Adrenal gland (tissue), 5 donors: ENCODE measurements at regions not wholly inside any gene's neighbourhood (a gene's known extent, or its start where the extent isn't known, plus 50 kb on each side); places are given as distances from the start of the nearest gene placed in this dataset.

Source experiments
- POLR2A ChIP-seq, 2 donors: fragments of 450-650 bp; IDR thresholded peaks; one replicate each; pipeline ENCODE4 v1.6.1; 2017; ENCODE audit warnings: antibody characterized with exemption in 2 of 2, mild to moderate bottlenecking in 2 of 2, moderate library complexity in 1 of 2
- TF ChIP-seq, protein P1 (sequence below), 6 experiments: fragments of 450-650 bp in 4 of 6; fragments of 200-600 bp in 2 of 6; sonication (generic) in 1 of 6; IDR thresholded peaks; 1 replicate in 5 of 6; 2 replicates in 1 of 6; pipeline versions ENCODE4 v1.5.1 to v1.8.0; 2016 to 2021; ENCODE audit warnings: antibody characterized with exemption in 6 of 6, mild to moderate bottlenecking in 2 of 6, moderate library complexity in 1 of 6
- donor health status: DM: no; HTN: no; CAD: no.

DNA sequence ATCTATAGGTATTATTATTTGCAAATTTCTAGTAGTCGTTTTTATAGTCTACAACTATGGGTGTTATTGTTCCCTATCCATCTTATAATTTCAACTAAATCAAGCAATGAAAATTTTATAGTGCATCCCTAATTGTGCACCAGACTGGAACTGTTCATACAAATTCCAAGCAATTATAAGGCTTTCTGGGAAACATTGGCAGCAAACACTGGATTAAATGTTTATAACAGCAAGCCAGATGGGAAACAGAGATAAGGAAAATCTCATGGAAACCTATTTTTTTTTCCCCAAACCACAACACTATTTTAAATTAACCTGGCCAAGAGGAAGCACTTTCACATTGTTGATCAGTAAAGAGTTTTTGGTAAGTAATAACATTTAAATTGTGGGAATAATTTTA is 524.3 kb downstream of the RASEF start:
- TF ChIP-seq, protein P1, sequence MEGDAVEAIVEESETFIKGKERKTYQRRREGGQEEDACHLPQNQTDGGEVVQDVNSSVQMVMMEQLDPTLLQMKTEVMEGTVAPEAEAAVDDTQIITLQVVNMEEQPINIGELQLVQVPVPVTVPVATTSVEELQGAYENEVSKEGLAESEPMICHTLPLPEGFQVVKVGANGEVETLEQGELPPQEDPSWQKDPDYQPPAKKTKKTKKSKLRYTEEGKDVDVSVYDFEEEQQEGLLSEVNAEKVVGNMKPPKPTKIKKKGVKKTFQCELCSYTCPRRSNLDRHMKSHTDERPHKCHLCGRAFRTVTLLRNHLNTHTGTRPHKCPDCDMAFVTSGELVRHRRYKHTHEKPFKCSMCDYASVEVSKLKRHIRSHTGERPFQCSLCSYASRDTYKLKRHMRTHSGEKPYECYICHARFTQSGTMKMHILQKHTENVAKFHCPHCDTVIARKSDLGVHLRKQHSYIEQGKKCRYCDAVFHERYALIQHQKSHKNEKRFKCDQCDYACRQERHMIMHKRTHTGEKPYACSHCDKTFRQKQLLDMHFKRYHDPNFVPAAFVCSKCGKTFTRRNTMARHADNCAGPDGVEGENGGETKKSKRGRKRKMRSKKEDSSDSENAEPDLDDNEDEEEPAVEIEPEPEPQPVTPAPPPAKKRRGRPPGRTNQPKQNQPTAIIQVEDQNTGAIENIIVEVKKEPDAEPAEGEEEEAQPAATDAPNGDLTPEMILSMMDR (IDR thresholded peaks at IDR 0.05) = no peak
- TF ChIP-seq POLR2A (IDR thresholded peaks at IDR 0.05) = no peak
